HEK293 (cell line): ENCODE measurements at regions not wholly inside any gene's neighbourhood (a gene's known extent, or its start where the extent isn't known, plus 50 kb on each side); places are given as distances from the start of the nearest gene placed in this dataset.

Source experiments
- CTCF ChIA-PET: fragments of 350-600 bp; formaldehyde crosslinking; extraction: SDS; loops from one replicate; lab custom pipeline; 2021; ENCODE audit warnings: antibody characterized with exemption; lab: Yijun Ruan, JAX
- POLR2A ChIA-PET: fragments of 300-600 bp; formaldehyde crosslinking; extraction: SDS; loops from one replicate; lab custom pipeline; 2020; ENCODE audit warnings: antibody characterized with exemption, inconsistent platforms; lab: Yijun Ruan, JAX
- H3K27ac ChIP-seq: fragments of 200-500 bp; sonication (Bioruptor generic); 2 replicates; pipeline ENCODE4 v1.5.1; 2014; ENCODE audit warnings: low read depth, low read length, control low read depth, inconsistent platforms; ENCODE audit errors: extremely low read depth
- H3K36me3 ChIP-seq, 2 experiments: fragments of 200-500 bp in 1 of 2; sonication (Bioruptor generic) in 1 of 2; 1 replicate in 1 of 2; 2 replicates in 1 of 2; pipeline ENCODE4 v1.5.1; 2014 to 2017; ENCODE audit warnings: inconsistent platforms in 2 of 2, low read length in 2 of 2; ENCODE audit not compliant: control insufficient read depth in 2 of 2, insufficient read depth in 1 of 2
- H3K4me1 ChIP-seq: fragments of 200-500 bp; sonication (Bioruptor generic); 2 replicates; pipeline ENCODE4 v1.5.1; 2014; ENCODE audit warnings: mild to moderate bottlenecking, low read length, inconsistent platforms; ENCODE audit not compliant: control insufficient read depth, insufficient read depth
- H3K4me3 ChIP-seq: 2 replicates; pipeline ENCODE4 v1.5.1; 2011; ENCODE audit warnings: low read depth, mild to moderate bottlenecking, control low read depth, low read length, moderate library complexity
- H3K9me3 ChIP-seq: fragments of 200-500 bp; sonication (Bioruptor generic); 2 replicates; pipeline ENCODE4 v1.5.1; 2014; ENCODE audit warnings: low read depth, low read length, inconsistent platforms; ENCODE audit not compliant: control insufficient read depth, insufficient read depth
- GFI1B ChIP-seq: fragments of 450-650 bp; formaldehyde crosslinking; IDR thresholded peaks from 2 replicates; pipeline ENCODE4 v1.5.1; 2016; ENCODE audit warnings: missing biosample characterization, missing genetic modification characterization
- HOXD13 ChIP-seq: sonication (generic); formaldehyde crosslinking; IDR thresholded peaks from 2 replicates; pipeline ENCODE4 v1.8.0; 2022; ENCODE audit warnings: missing genetic modification reagents, borderline replicate concordance
- KLF16 ChIP-seq: fragments of 450-650 bp; formaldehyde crosslinking; IDR thresholded peaks from 2 replicates; pipeline ENCODE4 v1.5.1; 2017; ENCODE audit warnings: missing biosample characterization, missing genetic modification characterization
- OSR2 ChIP-seq: fragments of 450-650 bp; formaldehyde crosslinking; IDR thresholded peaks from 2 replicates; pipeline ENCODE4 v1.5.1; 2016; ENCODE audit warnings: missing biosample characterization, missing genetic modification characterization
- SCRT1 ChIP-seq: fragments of 450-650 bp; formaldehyde crosslinking; IDR thresholded peaks from 2 replicates; pipeline ENCODE4 v1.5.1; 2016; ENCODE audit warnings: missing biosample characterization, missing genetic modification characterization, borderline replicate concordance
- ZNF140 ChIP-seq: fragments of 450-650 bp; formaldehyde crosslinking; IDR thresholded peaks from 2 replicates; pipeline ENCODE4 v1.5.1; 2016; ENCODE audit warnings: missing biosample characterization, missing genetic modification characterization
- ZNF19 ChIP-seq: fragments of 450-650 bp; formaldehyde crosslinking; IDR thresholded peaks from 2 replicates; pipeline ENCODE4; 2016; ENCODE audit warnings: missing biosample characterization, missing genetic modification characterization, low read depth
- ZNF221 ChIP-seq: fragments of 450-650 bp; formaldehyde crosslinking; IDR thresholded peaks from 2 replicates; pipeline ENCODE4 v1.5.1; 2017; ENCODE audit warnings: missing biosample characterization, missing genetic modification characterization, borderline replicate concordance
- ZNF248 ChIP-seq: fragments of 450-650 bp; formaldehyde crosslinking; IDR thresholded peaks from 2 replicates; pipeline ENCODE4 v1.5.1; 2017; ENCODE audit warnings: missing biosample characterization, missing genetic modification characterization
- ZNF37A ChIP-seq: fragments of 450-650 bp; IDR thresholded peaks from 2 replicates; pipeline ENCODE4 v1.5.1; 2018; ENCODE audit warnings: missing biosample characterization, missing genetic modification characterization
- ZNF416 ChIP-seq: fragments of 450-650 bp; formaldehyde crosslinking; IDR thresholded peaks from 2 replicates; pipeline ENCODE4 v1.5.1; 2016; ENCODE audit warnings: missing biosample characterization, missing genetic modification characterization
- ZNF423 ChIP-seq: fragments of 450-650 bp; formaldehyde crosslinking; IDR thresholded peaks from 2 replicates; pipeline ENCODE4 v1.5.1; 2016; ENCODE audit warnings: missing biosample characterization, missing genetic modification characterization
- ZNF433 ChIP-seq: fragments of 450-650 bp; formaldehyde crosslinking; IDR thresholded peaks from 2 replicates; pipeline ENCODE4 v1.5.1; 2016; ENCODE audit warnings: missing biosample characterization, missing genetic modification characterization, low read depth
- ZNF473 ChIP-seq: fragments of 450-650 bp; formaldehyde crosslinking; IDR thresholded peaks from 2 replicates; pipeline ENCODE4 v1.5.1; 2017; ENCODE audit warnings: missing biosample characterization, missing genetic modification characterization
- ZNF501 ChIP-seq: fragments of 450-650 bp; formaldehyde crosslinking; IDR thresholded peaks from 2 replicates; pipeline ENCODE4 v1.5.1; 2016; ENCODE audit warnings: missing biosample characterization, missing genetic modification characterization
- ZNF558 ChIP-seq: fragments of 450-650 bp; formaldehyde crosslinking; IDR thresholded peaks from 2 replicates; pipeline ENCODE4 v1.5.1; 2016; ENCODE audit warnings: missing biosample characterization, missing genetic modification characterization
- ZNF561 ChIP-seq: fragments of 450-650 bp; IDR thresholded peaks from 2 replicates; pipeline ENCODE4 v1.5.1; 2018; ENCODE audit warnings: missing biosample characterization, missing genetic modification characterization, borderline replicate concordance
- ZNF571 ChIP-seq: fragments of 450-650 bp; formaldehyde crosslinking; IDR thresholded peaks from 2 replicates; pipeline ENCODE4 v1.5.0; 2017; ENCODE audit warnings: missing biosample characterization, missing genetic modification characterization
- ZNF626 ChIP-seq: fragments of 450-650 bp; sonication (Bioruptor Pico); formaldehyde crosslinking; IDR thresholded peaks from 2 replicates; pipeline ENCODE4 v1.5.1; 2018; ENCODE audit warnings: missing biosample characterization, missing genetic modification characterization, inconsistent platforms
- ZNF629 ChIP-seq: fragments of 450-650 bp; formaldehyde crosslinking; IDR thresholded peaks from 2 replicates; pipeline ENCODE4 v1.5.1; 2017; ENCODE audit warnings: missing biosample characterization, missing genetic modification characterization
- ZNF747 ChIP-seq: fragments of 450-650 bp; formaldehyde crosslinking; IDR thresholded peaks from 2 replicates; pipeline ENCODE4 v1.5.1; 2016; ENCODE audit warnings: missing biosample characterization, missing genetic modification characterization
- ZNF768 ChIP-seq: fragments of 450-650 bp; formaldehyde crosslinking; IDR thresholded peaks from 2 replicates; pipeline ENCODE4 v1.5.1; 2018; ENCODE audit warnings: missing biosample characterization, mild to moderate bottlenecking, missing genetic modification characterization
- ZNF785 ChIP-seq: fragments of 450-650 bp; formaldehyde crosslinking; IDR thresholded peaks from 2 replicates; pipeline ENCODE4 v1.5.1; 2016; ENCODE audit warnings: missing biosample characterization, missing genetic modification characterization
- ZSCAN16 ChIP-seq: fragments of 450-650 bp; formaldehyde crosslinking; IDR thresholded peaks from 2 replicates; pipeline ENCODE4 v1.5.1; 2016; ENCODE audit warnings: missing biosample characterization, missing genetic modification characterization
- ZSCAN30 ChIP-seq: fragments of 450-650 bp; IDR thresholded peaks from 2 replicates; pipeline ENCODE4 v1.5.1; 2018; ENCODE audit warnings: missing biosample characterization, mild to moderate bottlenecking, missing genetic modification characterization, moderate library complexity
- TF ChIP-seq, protein P1 (sequence below): fragments of 450-650 bp; formaldehyde crosslinking; IDR thresholded peaks from 2 replicates; pipeline ENCODE4 v1.5.1; 2016; ENCODE audit warnings: missing biosample characterization, missing genetic modification characterization, borderline replicate concordance

DNA sequence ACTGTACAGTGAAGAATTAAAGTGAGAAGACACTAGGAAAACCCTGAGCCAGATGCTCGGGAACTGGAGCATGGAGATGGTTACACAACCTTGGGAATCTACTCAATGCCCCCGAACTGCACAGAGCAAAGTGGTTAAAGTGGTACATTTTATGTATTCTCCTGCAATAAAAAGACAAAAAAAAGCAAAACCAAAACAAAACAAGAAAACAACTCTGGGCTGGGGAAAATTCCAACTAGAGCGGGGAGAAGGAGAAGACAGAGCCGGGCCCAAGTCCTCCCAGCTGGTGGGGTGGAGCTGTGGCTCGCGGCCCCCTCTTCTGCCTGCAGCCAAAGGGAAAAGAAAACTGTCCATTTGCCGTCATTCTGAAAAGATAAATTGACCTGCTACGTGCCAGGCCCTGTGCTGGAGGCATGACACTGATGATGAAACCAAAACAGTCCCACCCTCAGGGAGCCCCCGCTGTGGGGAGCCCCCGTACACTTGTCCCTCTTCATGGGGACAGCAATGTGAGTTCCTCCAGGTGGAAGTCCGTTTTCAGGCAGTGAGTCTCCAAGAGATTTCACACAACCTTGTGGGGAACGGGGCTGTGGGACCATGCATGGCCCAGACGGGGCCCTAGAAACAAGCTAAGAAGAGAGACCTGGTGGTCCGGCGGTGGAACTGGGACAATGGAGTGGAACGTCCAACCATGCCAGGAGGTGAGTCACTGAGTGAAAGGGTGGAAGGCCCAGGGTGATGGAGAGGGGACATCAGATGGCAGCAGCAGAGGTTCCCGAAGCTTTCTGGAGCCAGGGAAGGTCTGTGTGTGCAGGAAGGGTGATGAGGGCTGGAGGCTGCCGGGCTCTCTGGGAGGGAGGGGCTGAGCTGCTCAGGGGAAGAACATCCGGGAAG, 114.8 kb upstream of the COL5A1 start:
- no peaks in the 10 kb centered on the region for H3K9me3 ChIP-seq
- POLR2A ChIA-PET, result no interaction called here
- TF ChIP-seq ZNF140 (tag by site-specific recombination), result no peak
- no peak for TF ChIP-seq ZNF501 (tag by site-specific recombination)
- no peak for TF ChIP-seq ZNF423 (tag by site-specific recombination)
- TF ChIP-seq ZNF768 (tag by site-specific recombination), result no peak
- no peak for TF ChIP-seq ZNF473 (tag by site-specific recombination)
- TF ChIP-seq ZNF629 (tag by site-specific recombination), result no peak
- H3K36me3 ChIP-seq, result no peaks in the 10 kb centered on the region
- CTCF ChIA-PET, result interaction anchor here (0.5 to 0.7 kb wide), 2 partner anchors 77 to 113 kb away, joined by 3 read pairs; no protein-coding TSS in a partner anchor
- no peak overlapping the region for H3K27ac ChIP-seq
- no peaks in the 10 kb centered on the region for H3K4me1 ChIP-seq
- H3K4me3 ChIP-seq, result no peak overlapping the region

DNA sequence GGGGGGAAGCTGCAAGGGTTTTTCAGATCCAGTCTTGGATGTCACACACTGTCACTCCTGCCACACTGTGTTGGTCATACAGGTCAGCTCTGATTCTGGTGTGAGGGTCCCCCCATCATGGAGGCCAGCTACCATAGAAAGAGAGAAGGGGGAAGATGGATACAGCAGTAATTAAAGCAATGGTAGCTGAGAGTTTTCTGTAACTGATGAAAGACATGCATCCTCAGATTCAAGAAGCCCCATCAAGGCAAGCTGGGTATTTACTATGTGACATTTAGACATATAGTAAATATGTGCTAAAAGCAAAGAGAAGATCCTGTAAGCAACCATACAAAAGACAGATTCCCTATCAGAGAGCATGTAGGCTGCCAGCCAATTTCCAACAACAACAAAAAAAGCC, 110.9 kb upstream of the COL5A1 start:
- Histone ChIP-seq H3K36me3 (no peaks in the 10 kb centered on the region), H3K27ac (no peak overlapping the region), H3K4me1 (no peaks in the 10 kb centered on the region), H3K9me3 (no peaks in the 10 kb centered on the region), H3K4me3 (no peak overlapping the region)
- ChIA-PET POLR2A (no interaction called here), CTCF (no interaction called here)
- TF ChIP-seq ZNF558 (tag by site-specific recombination) (peak; percentile 99), SCRT1 (tag by site-specific recombination) (no peak), OSR2 (no peak)

DNA sequence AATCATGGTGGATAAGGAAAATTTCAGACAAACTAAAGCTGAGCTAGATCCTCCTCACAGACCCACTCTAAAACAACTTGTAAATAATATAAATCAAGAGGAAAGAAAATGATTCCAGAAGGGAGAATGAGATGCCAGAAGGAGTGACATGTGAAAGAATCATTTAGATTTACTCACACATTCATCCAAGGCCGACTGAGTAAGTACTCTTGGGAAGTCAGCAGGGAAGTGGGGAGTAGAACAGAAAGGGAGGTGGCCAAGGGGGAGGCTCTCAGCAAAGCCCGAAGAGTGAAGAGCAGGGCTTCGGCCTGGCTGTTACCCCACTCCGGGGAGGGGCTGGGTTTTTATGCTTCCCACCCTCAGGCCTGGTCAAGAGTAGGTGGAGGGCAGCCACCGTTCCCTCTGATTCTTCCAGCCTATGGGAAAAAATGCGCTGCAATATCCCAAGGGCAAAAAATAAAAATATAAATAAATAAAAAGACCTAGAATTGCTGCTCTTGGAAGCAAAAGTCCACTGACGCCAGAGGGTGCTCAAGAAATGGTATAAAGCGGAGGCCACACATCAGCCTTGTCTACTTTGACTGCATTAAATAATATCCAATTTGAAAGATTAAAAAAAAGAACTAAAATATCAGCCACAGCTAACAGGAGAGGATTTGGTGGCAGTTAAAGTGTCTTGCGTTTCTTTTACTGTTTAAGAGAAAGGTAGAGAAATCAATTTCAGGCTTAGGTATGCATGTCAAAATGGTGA, 110.2 kb upstream of the COL5A1 start:
- H3K36me3 ChIP-seq, result no peaks in the 10 kb centered on the region
- ChIA-PET POLR2A (no interaction called here), CTCF (interaction anchor here (0.7 to 1.4 kb wide), 2 partner anchors 82 to 408 kb away, joined by 4 to 6 read pairs; no protein-coding TSS in a partner anchor)
- no peak overlapping the region for H3K27ac ChIP-seq
- no peak overlapping the region for H3K4me3 ChIP-seq
- H3K9me3 ChIP-seq, result no peaks in the 10 kb centered on the region
- TF ChIP-seq ZNF248 (tag by site-specific recombination) (no peak), GFI1B (no peak), ZNF19 (no peak), ZSCAN16 (tag by site-specific recombination) (no peak), ZNF561 (tag by site-specific recombination) (no peak), ZSCAN30 (tag by site-specific recombination) (no peak), ZNF626 (tag by site-specific recombination) (no peak), ZNF423 (tag by site-specific recombination) (no peak), ZNF747 (no peak), ZNF416 (no peak), ZNF221 (tag by site-specific recombination) (no peak), ZNF433 (tag by site-specific recombination) (no peak), ZNF785 (tag by site-specific recombination) (no peak), ZNF37A (tag by site-specific recombination) (no peak), HOXD13 (CRISPR knock-in tag) (no peak), ZNF571 (tag by site-specific recombination) (no peak), KLF16 (tag by site-specific recombination) (no peak), ZNF629 (tag by site-specific recombination) (no peak)
- TF ChIP-seq, protein P1, sequence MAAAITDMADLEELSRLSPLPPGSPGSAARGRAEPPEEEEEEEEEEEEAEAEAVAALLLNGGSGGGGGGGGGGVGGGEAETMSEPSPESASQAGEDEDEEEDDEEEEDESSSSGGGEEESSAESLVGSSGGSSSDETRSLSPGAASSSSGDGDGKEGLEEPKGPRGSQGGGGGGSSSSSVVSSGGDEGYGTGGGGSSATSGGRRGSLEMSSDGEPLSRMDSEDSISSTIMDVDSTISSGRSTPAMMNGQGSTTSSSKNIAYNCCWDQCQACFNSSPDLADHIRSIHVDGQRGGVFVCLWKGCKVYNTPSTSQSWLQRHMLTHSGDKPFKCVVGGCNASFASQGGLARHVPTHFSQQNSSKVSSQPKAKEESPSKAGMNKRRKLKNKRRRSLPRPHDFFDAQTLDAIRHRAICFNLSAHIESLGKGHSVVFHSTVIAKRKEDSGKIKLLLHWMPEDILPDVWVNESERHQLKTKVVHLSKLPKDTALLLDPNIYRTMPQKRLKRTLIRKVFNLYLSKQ (tag by site-specific recombination), result no peak
- no peaks in the 10 kb centered on the region for H3K4me1 ChIP-seq
